DND-41 (cell line): ENCODE measurements at regions not wholly inside any gene's neighbourhood (a gene's known extent, or its start where the extent isn't known, plus 50 kb on each side); places are given as distances from the start of the nearest gene placed in this dataset.
"Not testable (repeated sequence)": the region's sequence is repeated elsewhere in the genome, so short reads cannot be mapped to it uniquely, and the experiment has no call there.

Source experiments
- ATAC-seq: fragments of 200-7000 bp; cut with Tn5 transposase; 3 replicates; pipeline ENCODE4 v1.9.1; 2021; ENCODE audit warnings: low read depth; ENCODE audit not compliant: insufficient read depth
- DNase-seq: peaks from one replicate; pipeline ENCODE4 v3.0.0-alpha.2; 2020
- H2AFZ ChIP-seq: 2 replicates; pipeline ENCODE4 v1.6.0; 2012; ENCODE audit warnings: low read depth, low read length
- H3K27ac ChIP-seq: 2 replicates; pipeline ENCODE4 v1.5.1; 2012; ENCODE audit warnings: low read length, inconsistent platforms
- H3K27me3 ChIP-seq: fragments of 200-600 bp; sonication (generic); 2 replicates; pipeline ENCODE4 v1.6.0; 2012; ENCODE audit warnings: low read length, mild to moderate bottlenecking, inconsistent platforms; ENCODE audit not compliant: insufficient read depth, poor library complexity
- H3K36me3 ChIP-seq: 2 replicates; pipeline ENCODE4 v1.5.1; 2012; ENCODE audit warnings: low read length, inconsistent platforms; ENCODE audit not compliant: insufficient read depth
- H3K4me1 ChIP-seq: 2 replicates; pipeline ENCODE4 v1.5.1; 2012; ENCODE audit warnings: mild to moderate bottlenecking, low read length; ENCODE audit not compliant: insufficient read depth
- H3K4me2 ChIP-seq: 2 replicates; pipeline ENCODE4 v1.6.0; 2012; ENCODE audit warnings: mild to moderate bottlenecking, moderate library complexity, low read length, inconsistent platforms; ENCODE audit not compliant: insufficient read depth
- H3K4me3 ChIP-seq, 2 experiments: fragments of 200-600 bp in 1 of 2; shearing (Covaris generic) in 1 of 2; 2 replicates each; pipeline ENCODE4 v1.5.1; 2012 to 2016; ENCODE audit warnings: inconsistent platforms in 2 of 2, low read length in 2 of 2, mild to moderate bottlenecking in 2 of 2, low read depth in 1 of 2, moderate library complexity in 1 of 2
- H3K79me2 ChIP-seq: 2 replicates; pipeline ENCODE4 v1.6.0; 2012; ENCODE audit warnings: low read length, inconsistent platforms; ENCODE audit not compliant: insufficient read depth
- H3K9ac ChIP-seq: 2 replicates; pipeline ENCODE4 v1.6.0; 2012; ENCODE audit warnings: low read depth, mild to moderate bottlenecking, inconsistent platforms, low read length, moderate library complexity
- H3K9me3 ChIP-seq: 2 replicates; pipeline ENCODE4 v1.5.1; 2012; ENCODE audit warnings: low read length, moderate library complexity, mild to moderate bottlenecking, inconsistent platforms; ENCODE audit not compliant: insufficient read depth, severe bottlenecking
- H4K20me1 ChIP-seq: 2 replicates; pipeline ENCODE4 v1.6.0; 2012; ENCODE audit warnings: low read length; ENCODE audit not compliant: insufficient read depth
- CTCF ChIP-seq: IDR thresholded peaks from 2 replicates; pipeline ENCODE4 v1.5.1; 2012; ENCODE audit warnings: borderline replicate concordance, low read length, moderate library complexity, mild to moderate bottlenecking; ENCODE audit not compliant: poor library complexity, severe bottlenecking; ENCODE audit errors: extremely low read depth
- EZH2 ChIP-seq: IDR thresholded peaks from 3 replicates; pipeline ENCODE4 v1.6.1; 2012; ENCODE audit warnings: borderline replicate concordance, low read depth, mild to moderate bottlenecking, moderate library complexity, low read length, inconsistent platforms; ENCODE audit not compliant: severe bottlenecking

- H3K27ac ChIP-seq, H2AFZ ChIP-seq, H3K27me3 ChIP-seq, H3K4me3 ChIP-seq, H3K9me3 ChIP-seq, DNase-seq, H3K4me2 ChIP-seq, H3K36me3 ChIP-seq, H3K79me2 ChIP-seq, H4K20me1 ChIP-seq, H3K9ac ChIP-seq, ATAC-seq: not testable (repeated sequence)
- peaks cover 22% of the 10 kb centered on the region for H3K4me1 ChIP-seq
Observed at GRCh38 chr16:29155131-29155865, 170.4 kb downstream of the LAT start.

DNA sequence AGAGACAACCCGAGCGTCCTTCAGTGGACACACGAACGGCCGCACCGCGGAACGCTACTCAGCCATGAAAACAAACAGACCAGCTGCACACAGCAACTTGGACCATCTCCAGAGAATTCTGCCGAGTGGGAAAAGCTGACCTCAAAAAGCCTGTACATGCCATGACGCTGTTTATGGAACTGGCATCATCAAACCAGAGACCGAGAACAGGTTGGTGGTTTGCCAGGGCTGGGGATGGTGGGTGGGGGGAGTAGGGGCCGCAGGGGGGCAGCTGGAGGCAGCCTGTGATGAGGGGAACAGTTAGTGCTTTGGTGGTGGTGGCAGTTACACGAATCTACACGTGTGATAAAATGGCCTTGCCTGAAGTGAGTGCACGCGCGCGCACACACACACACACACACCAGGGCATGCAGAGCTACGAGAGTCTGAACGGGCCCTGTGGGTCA is 169.8 kb downstream of the LAT start:
- no peak overlapping the region for H3K4me3 ChIP-seq
- no peaks in the 10 kb centered on the region for H3K36me3 ChIP-seq
- H3K79me2 ChIP-seq, result no peaks in the 10 kb centered on the region
- no peaks in the 10 kb centered on the region for H3K27me3 ChIP-seq
- no peaks in the 10 kb centered on the region for H4K20me1 ChIP-seq
- TF ChIP-seq CTCF, result no peak
- no peak for TF ChIP-seq EZH2
- no peak overlapping the region for H3K4me2 ChIP-seq
- peaks cover 22% of the 10 kb centered on the region for H3K4me1 ChIP-seq
- ATAC-seq (no peak), DNase-seq (no peak)
- H2AFZ ChIP-seq, result no peak overlapping the region
- no peaks in the 10 kb centered on the region for H3K9me3 ChIP-seq
- H3K9ac ChIP-seq, result no peak overlapping the region
- H3K27ac ChIP-seq, result no peak overlapping the region

- Histone ChIP-seq H3K4me3 (no peak overlapping the region), H3K9ac (no peak overlapping the region), H3K27ac (no peak overlapping the region), H3K79me2 (no peaks in the 10 kb centered on the region), H4K20me1 (no peaks in the 10 kb centered on the region), H3K27me3 (no peaks in the 10 kb centered on the region), H3K36me3 (no peaks in the 10 kb centered on the region), H2AFZ (no peak overlapping the region), H3K9me3 (no peaks in the 10 kb centered on the region), H3K4me2 (no peak overlapping the region), H3K4me1 (peaks cover 25% of the 10 kb centered on the region)
- ATAC-seq, result no peak
- TF ChIP-seq CTCF (no peak), EZH2 (no peak)
- no peak for DNase-seq
Observed at GRCh38 chr16:29154088-29154487, 169.2 kb downstream of the LAT start.

GRCh38 chr16:29153307-29153706 is 168.5 kb downstream of the LAT start:
- H3K4me1 ChIP-seq, result peaks cover 33% of the 10 kb centered on the region
- not testable (repeated sequence) for H3K9ac ChIP-seq, H3K4me2 ChIP-seq, H4K20me1 ChIP-seq, H3K27ac ChIP-seq, H3K79me2 ChIP-seq, H3K27me3 ChIP-seq, H3K36me3 ChIP-seq, H3K9me3 ChIP-seq, H3K4me3 ChIP-seq, ATAC-seq, H2AFZ ChIP-seq, DNase-seq

- not testable (repeated sequence) for H3K27me3 ChIP-seq, H4K20me1 ChIP-seq, H3K36me3 ChIP-seq, H3K4me3 ChIP-seq, H3K9me3 ChIP-seq, H3K79me2 ChIP-seq
- peak overlapping the region; percentile 52; the same call in 1 of the 2 replicates for H2AFZ ChIP-seq
- peak overlapping the region; percentile 7; the same call in 1 of the 2 replicates for H3K9ac ChIP-seq
- H3K4me2 ChIP-seq, result peak overlapping the region; percentile 29; the same call in 1 of the 2 replicates
- peaks cover 35% of the 10 kb centered on the region for H3K4me1 ChIP-seq
- H3K27ac ChIP-seq, result peak overlapping the region; percentile 45; the same call in 1 of the 2 replicates
- ATAC-seq, result peak; percentile 76
- DNase-seq, result peak; percentile 78
Observed at GRCh38 chr16:29152544-29153031, 167.7 kb downstream of the LAT start.
